ENCODE measurements at regions not wholly inside any gene's neighbourhood (a gene's known extent, or its start where the extent isn't known, plus 50 kb on each side); places are given as distances from the start of the nearest gene placed in this dataset.

DNA sequence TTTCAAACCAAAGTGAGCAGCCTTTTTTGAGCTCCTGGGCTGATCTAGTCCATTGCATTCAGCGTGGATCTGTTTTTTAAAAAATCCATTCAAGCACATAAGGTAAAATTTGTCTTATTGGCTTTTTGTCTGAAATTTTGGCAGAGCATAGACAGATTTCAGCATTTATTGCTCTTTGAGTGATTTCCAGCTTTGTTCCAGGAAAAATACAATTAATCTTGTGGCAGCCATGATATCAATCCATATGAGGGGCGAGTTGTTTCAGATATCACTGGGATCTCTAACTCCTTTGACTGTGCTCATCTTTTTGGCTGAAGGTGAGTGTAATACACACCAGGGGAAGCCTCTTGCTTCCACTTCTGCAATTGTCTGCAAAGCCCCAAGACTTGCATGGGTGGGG, 523.9 kb downstream of the SLC4A3 start:
- Histone ChIP-seq H3K36me3 (ENCODE audit: control insufficient read depth, insufficient read depth, low read length) (no peaks in the 10 kb centered on the region), H3K4me3 (ENCODE audit: low read depth, low read length) (no peak overlapping the region), H3K27me3 (ENCODE audit: control insufficient read depth, insufficient read depth, low read length) (no peaks in the 10 kb centered on the region)
- TF ChIP-seq, protein P1, sequence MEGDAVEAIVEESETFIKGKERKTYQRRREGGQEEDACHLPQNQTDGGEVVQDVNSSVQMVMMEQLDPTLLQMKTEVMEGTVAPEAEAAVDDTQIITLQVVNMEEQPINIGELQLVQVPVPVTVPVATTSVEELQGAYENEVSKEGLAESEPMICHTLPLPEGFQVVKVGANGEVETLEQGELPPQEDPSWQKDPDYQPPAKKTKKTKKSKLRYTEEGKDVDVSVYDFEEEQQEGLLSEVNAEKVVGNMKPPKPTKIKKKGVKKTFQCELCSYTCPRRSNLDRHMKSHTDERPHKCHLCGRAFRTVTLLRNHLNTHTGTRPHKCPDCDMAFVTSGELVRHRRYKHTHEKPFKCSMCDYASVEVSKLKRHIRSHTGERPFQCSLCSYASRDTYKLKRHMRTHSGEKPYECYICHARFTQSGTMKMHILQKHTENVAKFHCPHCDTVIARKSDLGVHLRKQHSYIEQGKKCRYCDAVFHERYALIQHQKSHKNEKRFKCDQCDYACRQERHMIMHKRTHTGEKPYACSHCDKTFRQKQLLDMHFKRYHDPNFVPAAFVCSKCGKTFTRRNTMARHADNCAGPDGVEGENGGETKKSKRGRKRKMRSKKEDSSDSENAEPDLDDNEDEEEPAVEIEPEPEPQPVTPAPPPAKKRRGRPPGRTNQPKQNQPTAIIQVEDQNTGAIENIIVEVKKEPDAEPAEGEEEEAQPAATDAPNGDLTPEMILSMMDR (IDR thresholded peaks at IDR 0.05; ENCODE audit: insufficient read depth, low read length, poor library complexity, severe bottlenecking) = no peak
- no peak for DNase-seq (ENCODE audit: low read depth)

DNA sequence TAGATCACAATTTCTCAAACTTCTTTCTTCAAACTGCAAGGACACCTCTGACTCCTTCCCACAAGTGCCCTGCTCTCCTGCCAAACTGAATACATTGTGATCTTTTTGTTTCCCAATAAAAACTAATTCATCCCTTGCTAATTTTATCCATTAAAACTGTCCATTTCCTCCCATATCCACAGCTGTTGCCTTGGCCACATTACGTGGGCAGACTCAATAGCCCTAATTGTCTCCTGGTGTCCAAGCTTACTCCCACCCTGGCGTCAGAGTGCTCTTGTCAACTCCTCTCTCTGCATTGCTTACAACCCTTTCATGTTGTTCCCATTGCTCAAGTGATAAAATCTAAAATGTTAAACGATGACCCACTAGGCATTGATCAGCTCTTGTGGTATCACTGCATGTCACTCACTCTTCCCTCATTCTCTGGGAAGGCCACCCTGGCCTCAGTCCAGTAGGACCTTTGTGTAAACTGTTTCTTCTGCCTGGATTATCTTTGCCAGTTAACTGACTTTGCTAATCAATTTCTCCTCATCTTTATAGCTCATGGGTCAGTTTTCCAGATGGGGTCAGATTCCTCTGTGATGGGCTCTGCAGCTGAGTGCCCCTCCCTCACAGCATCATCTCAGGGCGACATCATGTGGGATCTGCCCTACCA, 525.0 kb downstream of the SLC4A3 start:
- no peak for DNase-seq (ENCODE audit: low read depth)

DNA sequence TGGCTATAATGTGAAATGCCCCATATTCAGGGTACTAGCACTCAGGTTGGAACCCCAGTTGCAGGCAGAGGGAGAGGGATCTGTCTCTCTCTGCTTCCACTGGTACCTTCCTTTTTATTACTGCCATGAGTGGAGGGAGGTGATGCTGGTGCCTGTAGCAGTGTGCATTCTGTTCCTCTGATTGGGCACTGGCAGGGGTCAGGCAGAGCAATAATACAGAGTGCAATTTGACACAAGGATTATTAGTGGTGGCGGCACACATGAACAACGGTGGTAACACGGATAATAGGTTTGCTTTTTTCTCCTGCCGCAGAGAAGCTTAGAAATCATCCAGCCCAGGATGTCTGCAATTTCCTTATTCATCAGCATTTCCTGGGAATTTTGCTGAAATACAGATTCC, 525.7 kb downstream of the SLC4A3 start:
- DNase-seq (ENCODE audit: low read depth) = no peak
- Histone ChIP-seq H3K4me3 (ENCODE audit: low read depth, low read length) (no peak overlapping the region), H3K27me3 (ENCODE audit: control insufficient read depth, insufficient read depth, low read length) (no peaks in the 10 kb centered on the region), H3K36me3 (ENCODE audit: control insufficient read depth, insufficient read depth, low read length) (no peaks in the 10 kb centered on the region)
- TF ChIP-seq, protein P1 (IDR thresholded peaks at IDR 0.05; ENCODE audit: insufficient read depth, low read length, poor library complexity, severe bottlenecking) = no peak

More for the DNA sequence above, 525.0 kb downstream of the SLC4A3 start:
- H3K27me3 ChIP-seq (ENCODE audit: control insufficient read depth, insufficient read depth, low read length) = no peaks in the 10 kb centered on the region
- H3K36me3 ChIP-seq (ENCODE audit: control insufficient read depth, insufficient read depth, low read length) = no peaks in the 10 kb centered on the region
- no peak overlapping the region for H3K4me3 ChIP-seq (ENCODE audit: low read depth, low read length)
- TF ChIP-seq, protein P1 (IDR thresholded peaks at IDR 0.05; ENCODE audit: insufficient read depth, low read length, poor library complexity, severe bottlenecking) = no peak

DNA sequence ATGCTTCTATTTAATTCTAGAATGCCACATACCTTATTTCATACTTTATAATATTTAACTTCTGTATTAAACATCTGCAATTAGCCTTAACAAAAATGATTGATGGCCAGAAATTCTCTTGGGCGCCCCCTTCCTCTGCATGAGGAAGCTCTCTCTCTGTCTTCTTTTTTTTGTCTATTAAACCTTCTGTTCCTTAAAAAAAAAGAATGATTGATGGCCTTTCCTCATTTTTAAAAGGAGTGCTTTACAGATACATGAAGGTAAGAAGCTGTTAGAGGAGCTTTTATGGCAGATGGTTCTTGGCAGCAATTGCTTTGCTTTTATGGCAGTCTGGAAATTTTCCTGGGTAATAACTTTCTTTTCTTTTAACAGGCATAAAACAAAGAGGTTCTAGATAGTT, 526.9 kb downstream of the SLC4A3 start:
- Histone ChIP-seq H3K4me3 (ENCODE audit: low read depth, low read length) (no peak overlapping the region), H3K27me3 (ENCODE audit: control insufficient read depth, insufficient read depth, low read length) (no peaks in the 10 kb centered on the region), H3K36me3 (ENCODE audit: control insufficient read depth, insufficient read depth, low read length) (no peaks in the 10 kb centered on the region)
- TF ChIP-seq, protein P1 (IDR thresholded peaks at IDR 0.05; ENCODE audit: insufficient read depth, low read length, poor library complexity, severe bottlenecking) = peak; percentile 9
- DNase-seq (ENCODE audit: low read depth) = no peak

DNA sequence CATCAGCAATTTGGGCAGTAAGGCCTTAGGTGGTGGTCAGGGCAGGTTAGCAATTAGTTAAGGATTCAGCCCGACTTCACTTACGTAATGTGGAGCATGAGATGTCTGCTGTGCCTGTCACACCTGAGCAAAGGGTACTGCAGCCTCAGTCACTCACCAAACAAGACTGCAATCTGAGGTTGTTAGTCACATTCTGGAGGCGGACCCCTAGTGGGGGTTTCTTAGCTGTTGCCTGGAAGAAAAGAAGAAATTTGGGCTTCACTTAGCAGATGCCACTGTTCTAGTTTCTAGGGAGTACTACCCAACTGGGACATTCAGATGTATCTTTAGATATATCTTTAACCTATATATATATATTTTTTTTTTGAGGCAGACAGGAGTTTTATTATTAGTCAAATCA, 529.9 kb downstream of the SLC4A3 start:
- H3K4me3 ChIP-seq (ENCODE audit: low read depth, low read length) = no peak overlapping the region
- no peaks in the 10 kb centered on the region for H3K27me3 ChIP-seq (ENCODE audit: control insufficient read depth, insufficient read depth, low read length)
- no peak for DNase-seq (ENCODE audit: low read depth)
- no peaks in the 10 kb centered on the region for H3K36me3 ChIP-seq (ENCODE audit: control insufficient read depth, insufficient read depth, low read length)
- TF ChIP-seq, protein P1 (IDR thresholded peaks at IDR 0.05; ENCODE audit: insufficient read depth, low read length, poor library complexity, severe bottlenecking) = no peak

DNA sequence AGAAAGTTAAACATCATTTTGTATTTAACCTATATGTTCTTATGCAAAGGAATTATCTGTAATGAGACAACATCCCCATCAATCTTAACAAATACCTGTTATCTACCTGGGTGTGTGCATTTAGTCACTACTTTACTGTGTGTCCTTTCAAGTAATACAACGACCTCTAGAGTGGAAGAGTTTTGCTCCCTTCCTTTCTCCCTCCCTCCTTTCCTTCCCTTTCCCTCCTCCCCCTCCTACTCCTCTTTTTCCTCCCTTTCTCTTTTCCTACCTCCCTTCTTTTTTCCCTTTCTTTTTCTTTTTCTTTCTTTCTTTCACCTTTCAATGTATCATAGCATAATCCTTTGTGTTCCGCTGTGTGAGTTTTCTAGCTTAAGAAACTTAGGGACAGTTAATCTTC, 532.3 kb downstream of the SLC4A3 start:
- TF ChIP-seq, protein P1 (IDR thresholded peaks at IDR 0.05; ENCODE audit: insufficient read depth, low read length, poor library complexity, severe bottlenecking) = no peak
- Histone ChIP-seq H3K36me3 (ENCODE audit: control insufficient read depth, insufficient read depth, low read length) (no peaks in the 10 kb centered on the region), H3K4me3 (ENCODE audit: low read depth, low read length) (no peak overlapping the region), H3K27me3 (ENCODE audit: control insufficient read depth, insufficient read depth, low read length) (no peaks in the 10 kb centered on the region)
- DNase-seq (ENCODE audit: low read depth) = no peak

All from kidney epithelial cell (primary cell).